GM23248 (cell line): ENCODE measurements at regions not wholly inside any gene's neighbourhood (a gene's known extent, or its start where the extent isn't known, plus 50 kb on each side); places are given as distances from the start of the nearest gene placed in this dataset.

ENCODE experiments used
- DNase-seq: peaks from one replicate; pipeline ENCODE4 v3.0.0-alpha.2; 2015
- H2AFZ ChIP-seq: fragments of 200-600 bp; sonication (generic); 2 replicates; pipeline ENCODE4 v1.6.1; 2016; ENCODE audit warnings: antibody characterized with exemption
- H3F3A ChIP-seq: fragments of 200-600 bp; sonication (generic); 2 replicates; pipeline ENCODE4 v1.6.1; 2016; ENCODE audit warnings: mild to moderate bottlenecking, antibody characterized with exemption, mixed run types; ENCODE audit not compliant: insufficient read depth
- H3K27ac ChIP-seq: fragments of 200-600 bp; sonication (generic); 2 replicates; pipeline ENCODE4 v1.5.1; 2016; ENCODE audit warnings: mild to moderate bottlenecking
- H3K27me3 ChIP-seq: fragments of 200-600 bp; sonication (generic); replicated peaks from 2 replicates; pipeline ENCODE4 v1.6.1; 2016; ENCODE audit warnings: mild to moderate bottlenecking; ENCODE audit not compliant: insufficient read depth
- H3K36me3 ChIP-seq: fragments of 200-600 bp; sonication (generic); 2 replicates; pipeline ENCODE4 v1.6.1; 2016; ENCODE audit warnings: low read depth, mild to moderate bottlenecking
- H3K4me1 ChIP-seq: fragments of 200-600 bp; sonication (generic); 2 replicates; pipeline ENCODE4 v1.6.1; 2016; ENCODE audit warnings: mild to moderate bottlenecking; ENCODE audit not compliant: insufficient read depth
- H3K4me2 ChIP-seq: fragments of 200-600 bp; sonication (generic); one replicate; pipeline ENCODE4 v1.6.1; 2016; ENCODE audit warnings: mild to moderate bottlenecking; ENCODE audit not compliant: unreplicated experiment
- H3K4me3 ChIP-seq: fragments of 200-600 bp; sonication (generic); 2 replicates; pipeline ENCODE4 v1.5.1; 2016; ENCODE audit warnings: mild to moderate bottlenecking
- H3K79me2 ChIP-seq: fragments of 200-600 bp; sonication (generic); 2 replicates; pipeline ENCODE4 v1.6.1; 2016; ENCODE audit warnings: mild to moderate bottlenecking; ENCODE audit not compliant: insufficient read depth
- H3K9ac ChIP-seq: fragments of 200-600 bp; sonication (generic); 2 replicates; pipeline ENCODE4 v1.6.1; 2016; ENCODE audit warnings: mild to moderate bottlenecking
- H3K9me2 ChIP-seq: fragments of 200-600 bp; sonication (generic); 2 replicates; pipeline ENCODE4 v1.6.1; 2016; ENCODE audit warnings: mixed run types, mild to moderate bottlenecking, moderate library complexity; ENCODE audit not compliant: insufficient read depth
- H3K9me3 ChIP-seq: fragments of 200-600 bp; sonication (generic); one replicate; pipeline ENCODE4 v1.6.1; 2017; ENCODE audit warnings: low read depth
- H4K20me1 ChIP-seq: fragments of 200-600 bp; sonication (generic); 2 replicates; pipeline ENCODE4 v1.6.0; 2016; ENCODE audit not compliant: insufficient read depth
- EZH2 ChIP-seq: fragments of 200-600 bp; sonication (generic); IDR thresholded peaks from 2 replicates; pipeline ENCODE4 v1.6.1; 2018; ENCODE audit warnings: antibody characterized with exemption, mild to moderate bottlenecking; ENCODE audit not compliant: insufficient read depth, poor library complexity, severe bottlenecking
- EZH2phosphoT487 ChIP-seq: fragments of 200-600 bp; sonication (generic); IDR thresholded peaks from 2 replicates; pipeline ENCODE4 v1.6.1; 2018; ENCODE audit warnings: antibody characterized with exemption, moderate library complexity, mild to moderate bottlenecking, low read depth; ENCODE audit not compliant: insufficient read depth
- WGBS, 2 experiments: methylation state at CpG; one replicate each; pipeline ENCODE4 v1.1.6; 2015 to 2017; ENCODE audit warnings: low lambda C conversion rate in 2 of 2, low coverage in 1 of 2; ENCODE audit errors: missing lambda C conversion rate in 2 of 2; 5-methylcytosine and 5-hydroxymethylcytosine counted together
- in situ Hi-C: fragments of 300-500 bp; cut with MboI; formaldehyde crosslinking; loops from 2 replicates; pipeline ENCODE4 v1.15.0; 2020

DNA sequence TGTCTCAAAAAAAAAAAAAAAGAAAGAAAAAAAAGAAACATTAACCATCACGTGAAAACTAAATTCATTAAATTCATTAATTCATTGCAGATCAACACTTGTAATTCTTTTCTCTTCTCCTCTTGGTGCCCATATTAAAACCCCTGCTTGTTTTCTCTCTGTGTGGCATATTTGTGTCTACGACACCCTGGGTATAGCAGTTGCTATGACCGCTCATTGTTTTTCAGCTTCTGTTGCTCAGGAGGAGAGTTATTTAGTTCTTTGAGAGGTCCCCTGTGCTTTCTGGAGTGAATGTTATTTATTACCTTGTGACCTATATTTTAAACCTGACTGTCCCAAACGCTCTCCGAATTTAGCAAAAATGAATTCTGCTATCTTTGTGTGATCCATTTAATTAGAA, 62.3 kb upstream of the CLMP start:
- 88 to 97% methylated on average over 5 of the region's 5 CpGs for WGBS, 2 experiments

GRCh38 chr11:123255909-123256308, 60.9 kb upstream of the CLMP start:
- Histone ChIP-seq H2AFZ (no peak overlapping the region), H3F3A (peaks cover 15% of the 10 kb centered on the region), H3K27ac (no peak overlapping the region), H3K4me2 (no peak overlapping the region), H4K20me1 (no peaks in the 10 kb centered on the region), H3K27me3 (no peaks in the 10 kb centered on the region), H3K4me1 (peaks cover 21% of the 10 kb centered on the region), H3K9me2 (no peaks in the 10 kb centered on the region), H3K9me3 (no peaks in the 10 kb centered on the region), H3K4me3 (no peak overlapping the region), H3K36me3 (no peaks in the 10 kb centered on the region), H3K9ac (no peak overlapping the region), H3K79me2 (no peaks in the 10 kb centered on the region)
- no peak for DNase-seq
- in situ Hi-C loops, result loop anchor here (25.0 kb wide), 1 partner anchor 369 kb away; the partner anchor contains the start of gene JHY
- no peak for TF ChIP-seq EZH2phosphoT487
- no peak for TF ChIP-seq EZH2
- 28 to 31% methylated on average over 8 of the region's 8 CpGs for WGBS, 2 experiments

More for the DNA sequence above, 62.3 kb upstream of the CLMP start:
- in situ Hi-C loops, result loop anchor here (25.0 kb wide), 1 partner anchor 370 kb away; the partner anchor contains the start of gene JHY
- DNase-seq, result no peak
- Histone ChIP-seq H3K36me3 (no peaks in the 10 kb centered on the region), H3K9me2 (no peaks in the 10 kb centered on the region), H3K4me2 (no peak overlapping the region), H3K9me3 (no peaks in the 10 kb centered on the region), H4K20me1 (no peaks in the 10 kb centered on the region), H3K79me2 (no peaks in the 10 kb centered on the region), H2AFZ (no peak overlapping the region), H3K27me3 (no peaks in the 10 kb centered on the region), H3F3A (0 out of 2 replicates have a peak, but pooled peaks cover 3% of the 10 kb centered on the region), H3K4me3 (no peak overlapping the region), H3K4me1 (peaks cover 11% of the 10 kb centered on the region), H3K27ac (no peak overlapping the region), H3K9ac (no peak overlapping the region)
- TF ChIP-seq EZH2 (no peak), EZH2phosphoT487 (no peak)

DNA sequence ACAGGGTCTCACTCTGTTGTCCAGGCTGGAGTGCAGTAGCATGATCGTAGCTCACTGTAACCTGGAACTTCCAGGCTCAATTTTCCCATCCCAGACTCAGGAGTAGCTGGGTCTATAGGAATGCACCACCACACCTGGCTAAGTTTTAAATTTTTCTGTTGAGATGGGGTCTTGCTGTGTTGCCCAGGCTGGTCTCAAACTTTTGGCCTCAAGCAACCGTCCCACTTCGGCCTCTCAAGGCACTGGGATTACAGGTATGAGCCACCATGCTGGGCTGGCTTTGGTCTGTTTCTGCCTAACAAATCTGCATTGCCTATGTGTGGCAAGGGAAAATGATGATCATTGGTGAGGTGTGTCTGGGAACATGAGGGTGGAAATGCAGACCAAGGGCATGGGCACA, 59.3 kb upstream of the CLMP start:
- in situ Hi-C loops, result loop anchor here (25.0 kb wide), 1 partner anchor 367 kb away; the partner anchor contains the start of gene JHY

GRCh38 chr11:123253911-123254310, 58.9 kb upstream of the CLMP start:
- 50 to 51% methylated on average over 3 of the region's 3 CpGs for WGBS, 2 experiments
- in situ Hi-C loops, result loop anchor here (25.0 kb wide), 1 partner anchor 367 kb away; the partner anchor contains the start of gene JHY
- no peak overlapping the region for H3K27ac ChIP-seq

More for the DNA sequence above, 59.3 kb upstream of the CLMP start:
- Histone ChIP-seq H3K79me2 (no peaks in the 10 kb centered on the region), H3K9ac (no peak overlapping the region), H3K4me1 (peaks cover 28% of the 10 kb centered on the region), H3K9me2 (no peaks in the 10 kb centered on the region), H3K4me3 (no peak overlapping the region), H3K9me3 (no peaks in the 10 kb centered on the region), H2AFZ (no peak overlapping the region), H4K20me1 (no peaks in the 10 kb centered on the region), H3K27me3 (no peaks in the 10 kb centered on the region), H3K36me3 (no peaks in the 10 kb centered on the region), H3K4me2 (no peak overlapping the region), H3K27ac (no peak overlapping the region), H3F3A (peaks cover 26% of the 10 kb centered on the region)
- no peak for DNase-seq
- WGBS, 2 experiments, result 89 to 90% methylated on average over 3 of the region's 3 CpGs
- TF ChIP-seq EZH2 (no peak), EZH2phosphoT487 (no peak)

DNA sequence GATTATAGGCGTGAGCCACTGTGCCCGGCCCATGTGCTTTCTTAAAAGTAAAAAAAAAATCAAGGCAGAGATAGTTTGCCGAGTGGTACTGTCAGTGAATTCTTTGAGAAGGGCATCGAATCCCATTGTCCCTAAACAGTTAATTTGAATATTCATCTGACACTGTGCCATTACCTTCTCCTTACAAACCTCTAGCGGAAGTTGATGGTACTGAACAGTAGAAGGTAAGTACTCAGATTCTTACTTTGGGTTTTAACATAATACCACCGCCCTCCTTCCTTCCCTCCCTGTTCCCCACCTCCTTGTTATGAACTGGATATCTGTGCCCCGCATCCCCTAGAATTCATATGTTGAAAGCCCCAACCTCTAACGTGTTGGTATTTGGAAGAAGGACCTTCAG, 58.2 kb upstream of the CLMP start:
- Histone ChIP-seq H3K9me3 (no peaks in the 10 kb centered on the region), H3K27ac (no peak overlapping the region), H3K4me2 (no peak overlapping the region), H3K9me2 (no peaks in the 10 kb centered on the region), H3F3A (peaks cover 33% of the 10 kb centered on the region), H4K20me1 (no peaks in the 10 kb centered on the region), H3K9ac (no peak overlapping the region), H3K27me3 (no peaks in the 10 kb centered on the region), H3K36me3 (no peaks in the 10 kb centered on the region), H2AFZ (no peak overlapping the region), H3K79me2 (no peaks in the 10 kb centered on the region), H3K4me1 (peaks cover 28% of the 10 kb centered on the region), H3K4me3 (no peak overlapping the region)
- in situ Hi-C loops, result loop anchor here (25.0 kb wide), 1 partner anchor 366 kb away; the partner anchor contains the start of gene JHY
- 87% methylated on average over 8 of the region's 8 CpGs for WGBS, 2 experiments
- TF ChIP-seq EZH2, result no peak
- no peak for TF ChIP-seq EZH2phosphoT487
- no peak for DNase-seq

More at GRCh38 chr11:123253911-123254310, 58.9 kb upstream of the CLMP start:
- Histone ChIP-seq H3K4me2 (no peak overlapping the region), H3K27me3 (no peaks in the 10 kb centered on the region), H3K9ac (no peak overlapping the region), H3K9me3 (no peaks in the 10 kb centered on the region), H3K36me3 (no peaks in the 10 kb centered on the region), H3K4me1 (peaks cover 28% of the 10 kb centered on the region), H3K79me2 (no peaks in the 10 kb centered on the region), H4K20me1 (no peaks in the 10 kb centered on the region), H2AFZ (no peak overlapping the region), H3K4me3 (no peak overlapping the region), H3F3A (peaks cover 27% of the 10 kb centered on the region), H3K9me2 (no peaks in the 10 kb centered on the region)
- no peak for TF ChIP-seq EZH2
- no peak for TF ChIP-seq EZH2phosphoT487
- peak; percentile 37 for DNase-seq
